SH-SY5Y (cell line): ENCODE measurements at regions not wholly inside any gene's neighbourhood (a gene's known extent, or its start where the extent isn't known, plus 50 kb on each side); places are given as distances from the start of the nearest gene placed in this dataset.

Experiments
- GATA2 ChIP-seq: IDR thresholded peaks from 2 replicates; pipeline ENCODE4 v1.6.1; 2011; ENCODE audit warnings: mild to moderate bottlenecking, low read depth, low read length
- GATA3 ChIP-seq: IDR thresholded peaks from 2 replicates; pipeline ENCODE4 v1.6.1; 2011; ENCODE audit warnings: low read depth, mild to moderate bottlenecking, low read length, moderate library complexity

DNA sequence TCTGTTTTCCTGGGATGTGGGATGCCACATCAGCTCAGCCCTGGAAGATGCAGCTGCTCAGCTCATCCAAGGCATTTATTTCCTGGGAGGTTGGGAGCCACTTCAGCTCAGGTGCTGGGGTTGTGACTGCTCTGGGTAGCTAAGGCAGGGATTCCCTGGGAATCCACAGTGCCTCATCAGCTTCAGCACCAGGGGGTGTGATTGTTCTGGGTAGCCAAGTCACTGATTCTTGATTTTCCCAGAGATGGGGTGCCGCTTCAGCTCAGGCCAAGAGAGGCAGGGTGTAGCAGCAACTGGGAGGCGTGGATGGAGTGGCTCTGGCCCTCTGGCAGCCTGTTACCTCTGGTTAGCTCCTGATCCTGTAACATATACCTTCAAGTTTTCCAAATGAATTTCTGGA, 81.3 kb upstream of the PRMT8 start:
- TF ChIP-seq GATA3: no peak
- TF ChIP-seq GATA2: no peak
